ENCODE measurements at regions not wholly inside any gene's neighbourhood (a gene's known extent, or its start where the extent isn't known, plus 50 kb on each side); places are given as distances from the start of the nearest gene placed in this dataset.

DNA sequence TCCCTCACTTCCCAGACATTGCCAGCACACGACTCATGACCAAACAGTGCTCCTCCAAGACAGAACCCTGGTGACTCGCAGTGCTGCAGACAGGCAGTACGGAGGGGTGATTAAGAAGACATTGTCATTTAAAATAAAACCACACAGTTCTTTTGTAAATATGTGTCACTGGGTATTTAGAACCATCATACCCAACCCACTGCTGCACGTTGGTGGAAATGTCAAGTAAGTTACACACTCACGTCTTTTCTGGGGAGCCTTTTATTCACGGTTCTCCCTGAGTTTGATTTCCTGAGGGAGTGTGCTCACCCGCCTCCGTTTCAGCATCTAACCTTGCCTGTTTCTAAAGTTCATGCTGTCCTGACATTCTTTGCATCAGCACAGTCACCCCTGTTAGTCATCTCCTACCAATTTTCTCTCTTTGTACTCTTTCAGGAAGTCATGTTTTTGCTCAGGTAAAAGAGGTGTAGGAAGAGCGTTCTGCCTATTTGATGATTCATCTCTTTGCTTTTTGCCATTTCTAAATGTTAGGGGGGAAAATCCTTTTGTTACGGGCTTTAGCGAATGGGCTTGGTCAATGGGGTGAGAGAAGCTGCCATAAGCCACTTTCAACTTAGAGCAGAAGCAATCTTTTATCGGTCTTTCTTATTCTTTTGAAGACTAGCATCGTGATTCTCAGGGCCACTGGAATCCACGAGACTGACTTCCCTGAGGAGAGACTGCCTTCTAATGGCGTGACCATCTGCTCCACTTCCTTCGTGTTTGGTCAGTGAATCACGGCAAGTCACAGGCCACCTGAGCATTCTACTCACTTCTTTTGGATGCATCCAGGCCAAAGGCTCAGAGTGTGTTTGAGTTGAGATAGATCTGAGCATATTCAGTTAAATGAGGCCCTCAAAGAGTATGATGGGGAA is 512.8 kb upstream of the JARID2 start:
- Mint-ChIP-seq H3K36me3 (ENCODE audit: unreplicated experiment) (no peaks in the 10 kb centered on the region), H3K27me3 (ENCODE audit: unreplicated experiment) (no peaks in the 10 kb centered on the region), H3K27ac (ENCODE audit: unreplicated experiment) (no peak overlapping the region), H3K4me3 (ENCODE audit: unreplicated experiment) (no peak overlapping the region), H3K4me1 (ENCODE audit: low read depth, unreplicated experiment) (peaks cover 11% of the 10 kb centered on the region), H3K9me3 (ENCODE audit: unreplicated experiment) (peaks cover 3% of the 10 kb centered on the region)
- TF ChIP-seq, protein P1, sequence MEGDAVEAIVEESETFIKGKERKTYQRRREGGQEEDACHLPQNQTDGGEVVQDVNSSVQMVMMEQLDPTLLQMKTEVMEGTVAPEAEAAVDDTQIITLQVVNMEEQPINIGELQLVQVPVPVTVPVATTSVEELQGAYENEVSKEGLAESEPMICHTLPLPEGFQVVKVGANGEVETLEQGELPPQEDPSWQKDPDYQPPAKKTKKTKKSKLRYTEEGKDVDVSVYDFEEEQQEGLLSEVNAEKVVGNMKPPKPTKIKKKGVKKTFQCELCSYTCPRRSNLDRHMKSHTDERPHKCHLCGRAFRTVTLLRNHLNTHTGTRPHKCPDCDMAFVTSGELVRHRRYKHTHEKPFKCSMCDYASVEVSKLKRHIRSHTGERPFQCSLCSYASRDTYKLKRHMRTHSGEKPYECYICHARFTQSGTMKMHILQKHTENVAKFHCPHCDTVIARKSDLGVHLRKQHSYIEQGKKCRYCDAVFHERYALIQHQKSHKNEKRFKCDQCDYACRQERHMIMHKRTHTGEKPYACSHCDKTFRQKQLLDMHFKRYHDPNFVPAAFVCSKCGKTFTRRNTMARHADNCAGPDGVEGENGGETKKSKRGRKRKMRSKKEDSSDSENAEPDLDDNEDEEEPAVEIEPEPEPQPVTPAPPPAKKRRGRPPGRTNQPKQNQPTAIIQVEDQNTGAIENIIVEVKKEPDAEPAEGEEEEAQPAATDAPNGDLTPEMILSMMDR (IDR thresholded peaks at IDR 0.05; ENCODE audit: partially characterized antibody, unreplicated experiment) = no peak
- DNase-seq = no peak

DNA sequence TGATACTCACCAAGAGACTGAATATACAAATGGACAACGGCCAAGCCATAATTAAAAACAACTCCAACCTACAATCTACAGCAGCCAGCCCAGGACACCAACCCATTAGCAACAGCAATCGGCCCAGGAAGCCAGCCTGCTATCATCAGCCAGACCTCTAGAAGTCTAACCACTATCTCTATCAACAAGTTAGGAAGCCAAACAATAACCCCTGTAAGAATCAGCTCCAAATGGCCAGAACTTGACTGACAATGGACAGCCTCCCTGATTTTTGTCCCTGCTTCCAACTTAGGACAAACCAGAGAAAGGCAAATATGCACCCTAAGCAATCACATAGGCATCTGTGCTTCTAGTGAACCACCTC is 511.8 kb upstream of the JARID2 start:
- Mint-ChIP-seq H3K36me3 (ENCODE audit: unreplicated experiment) (no peaks in the 10 kb centered on the region), H3K4me3 (ENCODE audit: unreplicated experiment) (no peak overlapping the region), H3K4me1 (ENCODE audit: low read depth, unreplicated experiment) (peaks cover 8% of the 10 kb centered on the region), H3K27ac (ENCODE audit: unreplicated experiment) (no peak overlapping the region), H3K27me3 (ENCODE audit: unreplicated experiment) (no peaks in the 10 kb centered on the region), H3K9me3 (ENCODE audit: unreplicated experiment) (peaks cover 3% of the 10 kb centered on the region)
- DNase-seq = no peak
- TF ChIP-seq, protein P1 (IDR thresholded peaks at IDR 0.05; ENCODE audit: partially characterized antibody, unreplicated experiment) = no peak

DNA sequence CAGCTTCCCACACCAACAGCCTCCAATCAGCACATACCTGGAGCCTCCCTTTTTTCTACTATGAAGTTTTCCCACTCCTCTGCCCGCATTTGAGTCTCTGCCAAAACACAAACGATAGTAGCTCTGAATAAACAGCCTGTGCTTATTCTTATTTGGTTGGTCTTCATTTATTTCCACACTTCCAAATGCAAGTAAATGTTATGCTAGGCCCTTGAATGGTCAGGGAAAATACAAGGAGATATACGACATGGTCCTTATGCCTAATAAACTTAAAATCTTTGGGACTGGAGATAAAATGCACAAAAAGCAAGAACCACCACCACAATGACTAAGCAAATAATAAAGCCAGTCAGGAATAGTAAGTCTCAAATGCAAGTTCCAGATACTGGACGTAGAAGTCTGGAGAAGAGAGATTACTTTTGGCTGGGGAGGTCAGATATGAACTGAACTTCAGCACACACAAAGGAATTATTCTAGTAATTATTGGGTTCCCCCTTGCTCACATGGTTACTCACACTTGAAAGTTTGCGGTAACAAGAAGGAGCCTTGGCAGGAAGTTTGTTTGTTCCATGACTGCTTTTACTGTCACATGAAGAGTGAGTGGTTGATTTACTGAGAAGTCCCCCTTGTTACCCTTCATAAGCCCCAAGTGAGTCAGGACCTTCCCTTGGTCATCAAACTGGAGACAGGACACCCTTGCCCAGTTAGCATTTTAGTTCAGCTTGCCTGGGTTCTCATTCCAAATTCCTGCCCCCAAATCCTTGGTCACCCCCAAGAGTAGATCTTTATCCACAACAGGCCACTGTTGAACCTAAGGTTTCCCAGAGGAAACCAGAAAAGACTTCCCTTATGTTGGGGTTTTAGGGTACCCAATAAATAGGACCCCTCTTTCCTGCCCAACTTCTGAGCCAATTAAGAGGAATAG is 511.2 kb upstream of the JARID2 start:
- H3K36me3 Mint-ChIP-seq (ENCODE audit: unreplicated experiment) = peaks cover 3% of the 10 kb centered on the region
- H3K4me3 Mint-ChIP-seq (ENCODE audit: unreplicated experiment) = no peak overlapping the region
- no peak overlapping the region for H3K27ac Mint-ChIP-seq (ENCODE audit: unreplicated experiment)
- H3K4me1 Mint-ChIP-seq (ENCODE audit: low read depth, unreplicated experiment) = peaks cover 8% of the 10 kb centered on the region
- DNase-seq = no peak
- no peaks in the 10 kb centered on the region for H3K9me3 Mint-ChIP-seq (ENCODE audit: unreplicated experiment)
- TF ChIP-seq, protein P1 (IDR thresholded peaks at IDR 0.05; ENCODE audit: partially characterized antibody, unreplicated experiment) = no peak
- no peaks in the 10 kb centered on the region for H3K27me3 Mint-ChIP-seq (ENCODE audit: unreplicated experiment)

- Mint-ChIP-seq H3K4me1 (ENCODE audit: low read depth, unreplicated experiment) (peaks cover 8% of the 10 kb centered on the region), H3K4me3 (ENCODE audit: unreplicated experiment) (no peak overlapping the region), H3K27ac (ENCODE audit: unreplicated experiment) (no peak overlapping the region), H3K9me3 (ENCODE audit: unreplicated experiment) (no peaks in the 10 kb centered on the region), H3K27me3 (ENCODE audit: unreplicated experiment) (no peaks in the 10 kb centered on the region), H3K36me3 (ENCODE audit: unreplicated experiment) (peaks cover 4% of the 10 kb centered on the region)
- DNase-seq = no peak
- TF ChIP-seq, protein P1 (IDR thresholded peaks at IDR 0.05; ENCODE audit: partially characterized antibody, unreplicated experiment) = no peak
These were observed 509.8 kb upstream of the JARID2 start for GRCh38 chr6:14735956-14736486.

Measured in glutamatergic neuron (in vitro differentiated cells).